ENCODE measurements at regions not wholly inside any gene's neighbourhood (a gene's known extent, or its start where the extent isn't known, plus 50 kb on each side); places are given as distances from the start of the nearest gene placed in this dataset.

DNA sequence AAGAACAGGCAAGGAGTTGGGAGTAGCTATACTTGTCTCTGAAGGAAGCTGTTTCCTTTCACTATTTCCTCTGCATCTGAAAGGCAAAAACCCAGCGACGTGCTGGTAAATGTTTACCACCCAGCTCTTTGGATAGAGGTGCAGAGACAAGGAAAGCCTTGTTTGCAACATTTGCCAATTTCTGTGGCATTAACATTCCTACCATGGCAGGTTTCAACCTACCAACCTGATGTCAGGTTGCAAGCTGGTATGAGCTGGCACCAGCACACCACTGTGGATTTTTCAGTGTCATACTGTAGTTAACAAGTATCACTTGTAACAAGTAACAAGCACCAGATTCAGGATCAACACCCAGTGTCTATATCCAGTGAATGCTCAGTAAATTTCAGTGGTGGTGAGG is 294.8 kb upstream of the TMPO start:
- FAIRE-seq = no peak

More for the DNA sequence above, 294.8 kb upstream of the TMPO start:
- ATAC-seq = no peak
- Histone ChIP-seq H3K9ac (ENCODE audit: insufficient read depth in 1 of 2, low read depth in 2 of 2, low read length in 2 of 2) (no peak overlapping the region), H3K36me3 (ENCODE audit: control insufficient read depth, insufficient read depth, low read length) (no peaks in the 10 kb centered on the region), H2AFZ (ENCODE audit: low read depth, low read length) (no peak overlapping the region), H3K27ac (ENCODE audit: extremely low read depth, low read depth, low read length) (no peak overlapping the region), H3K79me2 (ENCODE audit: control insufficient read depth, insufficient read depth, low read length) (no peaks in the 10 kb centered on the region), H3K4me2 (ENCODE audit: insufficient read depth, low read length) (no peak overlapping the region), H3K4me1 (replicated peaks in 1 of 2; ENCODE audit: control insufficient read depth in 2 of 2, insufficient read depth in 2 of 2, low read length in 2 of 2) (no peaks in the 10 kb centered on the region), H3K27me3 (ENCODE audit: control insufficient read depth in 2 of 2, insufficient read depth in 2 of 2, low read length in 2 of 2) (no peaks in the 10 kb centered on the region), H3K9me1 (ENCODE audit: control insufficient read depth, insufficient read depth, low read length) (no peaks in the 10 kb centered on the region), H3K9me3 (replicated peaks; ENCODE audit: control insufficient read depth, insufficient read depth, low read depth, low read length) (no peaks in the 10 kb centered on the region), H3K4me3 (no peak overlapping the region), H4K20me1 (replicated peaks; ENCODE audit: control insufficient read depth, insufficient read depth, low read length) (no peaks in the 10 kb centered on the region)
- DNase-seq (ENCODE audit: extremely low read depth in 1 of 4, low spot score in 3 of 4) = no peak
- intact Hi-C loops (cut with micrococcal nuclease) = no loop called here
- no TSS peak for BruUV-seq (replicated peaks)
- ChIA-PET POLR2A (interaction anchor here (0.6 to 0.7 kb wide), 2 partner anchors 165 to 372 kb away, joined by 3 to 4 read pairs; no protein-coding TSS in a partner anchor), CTCF (ENCODE audit: low intra/inter-chr PET ratio) (no interaction called here)
- TF ChIP-seq, protein P1, sequence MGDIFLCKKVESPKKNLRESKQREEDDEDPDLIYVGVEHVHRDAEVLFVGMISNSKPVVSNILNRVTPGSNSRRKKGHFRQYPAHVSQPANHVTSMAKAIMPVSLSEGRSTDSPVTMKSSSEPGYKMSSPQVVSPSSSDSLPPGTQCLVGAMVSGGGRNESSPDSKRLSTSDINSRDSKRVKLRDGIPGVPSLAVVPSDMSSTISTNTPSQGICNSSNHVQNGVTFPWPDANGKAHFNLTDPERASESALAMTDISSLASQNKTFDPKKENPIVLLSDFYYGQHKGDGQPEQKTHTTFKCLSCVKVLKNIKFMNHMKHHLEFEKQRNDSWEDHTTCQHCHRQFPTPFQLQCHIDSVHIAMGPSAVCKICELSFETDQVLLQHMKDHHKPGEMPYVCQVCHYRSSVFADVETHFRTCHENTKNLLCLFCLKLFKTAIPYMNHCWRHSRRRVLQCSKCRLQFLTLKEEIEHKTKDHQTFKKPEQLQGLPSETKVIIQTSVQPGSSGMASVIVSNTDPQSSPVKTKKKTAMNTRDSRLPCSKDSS (IDR thresholded peaks at IDR 0.05; ENCODE audit: low read depth, partially characterized antibody) = no peak
- TF ChIP-seq, protein P2, sequence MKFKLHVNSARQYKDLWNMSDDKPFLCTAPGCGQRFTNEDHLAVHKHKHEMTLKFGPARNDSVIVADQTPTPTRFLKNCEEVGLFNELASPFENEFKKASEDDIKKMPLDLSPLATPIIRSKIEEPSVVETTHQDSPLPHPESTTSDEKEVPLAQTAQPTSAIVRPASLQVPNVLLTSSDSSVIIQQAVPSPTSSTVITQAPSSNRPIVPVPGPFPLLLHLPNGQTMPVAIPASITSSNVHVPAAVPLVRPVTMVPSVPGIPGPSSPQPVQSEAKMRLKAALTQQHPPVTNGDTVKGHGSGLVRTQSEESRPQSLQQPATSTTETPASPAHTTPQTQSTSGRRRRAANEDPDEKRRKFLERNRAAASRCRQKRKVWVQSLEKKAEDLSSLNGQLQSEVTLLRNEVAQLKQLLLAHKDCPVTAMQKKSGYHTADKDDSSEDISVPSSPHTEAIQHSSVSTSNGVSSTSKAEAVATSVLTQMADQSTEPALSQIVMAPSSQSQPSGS (CRISPR knock-in tag; IDR thresholded peaks at IDR 0.05) = no peak
- TF ChIP-seq, protein P3, sequence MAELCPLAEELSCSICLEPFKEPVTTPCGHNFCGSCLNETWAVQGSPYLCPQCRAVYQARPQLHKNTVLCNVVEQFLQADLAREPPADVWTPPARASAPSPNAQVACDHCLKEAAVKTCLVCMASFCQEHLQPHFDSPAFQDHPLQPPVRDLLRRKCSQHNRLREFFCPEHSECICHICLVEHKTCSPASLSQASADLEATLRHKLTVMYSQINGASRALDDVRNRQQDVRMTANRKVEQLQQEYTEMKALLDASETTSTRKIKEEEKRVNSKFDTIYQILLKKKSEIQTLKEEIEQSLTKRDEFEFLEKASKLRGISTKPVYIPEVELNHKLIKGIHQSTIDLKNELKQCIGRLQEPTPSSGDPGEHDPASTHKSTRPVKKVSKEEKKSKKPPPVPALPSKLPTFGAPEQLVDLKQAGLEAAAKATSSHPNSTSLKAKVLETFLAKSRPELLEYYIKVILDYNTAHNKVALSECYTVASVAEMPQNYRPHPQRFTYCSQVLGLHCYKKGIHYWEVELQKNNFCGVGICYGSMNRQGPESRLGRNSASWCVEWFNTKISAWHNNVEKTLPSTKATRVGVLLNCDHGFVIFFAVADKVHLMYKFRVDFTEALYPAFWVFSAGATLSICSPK (IDR thresholded peaks at IDR 0.05; ENCODE audit: borderline replicate concordance) = no peak
- TF ChIP-seq MAFK (IDR thresholded peaks at IDR 0.05; ENCODE audit: low read length) = no peak
- WGBS (ENCODE audit: insufficient coverage, low coverage, missing lambda C conversion rate) = 0% methylated on average over 2 of the region's 2 CpGs
- in situ Hi-C loops (cut with MboI) = no loop called here

All from K562 (cell line).